KMS-11 (cell line): ENCODE measurements at regions not wholly inside any gene's neighbourhood (a gene's known extent, or its start where the extent isn't known, plus 50 kb on each side); places are given as distances from the start of the nearest gene placed in this dataset.

Experiments used
- H2AFZ ChIP-seq: fragments of 200-600 bp; sonication (generic); 2 replicates; pipeline ENCODE4 v1.6.1; 2016; ENCODE audit warnings: antibody characterized with exemption, mixed run types, low read depth
- H3K27ac ChIP-seq: fragments of 200-600 bp; sonication (generic); 2 replicates; pipeline ENCODE4 v1.6.1; 2016; ENCODE audit warnings: mild to moderate bottlenecking, mixed run types
- H3K27me3 ChIP-seq: fragments of 200-600 bp; sonication (generic); 2 replicates; pipeline ENCODE4 v1.6.1; 2017; ENCODE audit warnings: mild to moderate bottlenecking, low read depth, mixed run types, moderate library complexity; ENCODE audit not compliant: insufficient read depth
- H3K36me3 ChIP-seq: fragments of 200-600 bp; sonication (generic); 2 replicates; pipeline ENCODE4 v1.6.1; 2017; ENCODE audit warnings: mild to moderate bottlenecking, mixed run types; ENCODE audit not compliant: insufficient read depth
- H3K4me1 ChIP-seq: fragments of 200-600 bp; sonication (generic); 2 replicates; pipeline ENCODE4 v1.6.1; 2016; ENCODE audit warnings: mild to moderate bottlenecking, low read depth, mixed run types; ENCODE audit not compliant: poor library complexity, severe bottlenecking
- H3K4me2 ChIP-seq: fragments of 200-600 bp; sonication (generic); 2 replicates; pipeline ENCODE4 v1.7.0; 2016; ENCODE audit warnings: mild to moderate bottlenecking, mixed run types
- H3K4me3 ChIP-seq: fragments of 200-600 bp; sonication (generic); IDR thresholded peaks from 2 replicates; pipeline ENCODE4 v1.6.1; 2017; ENCODE audit warnings: low read depth, low read length, mixed read lengths; ENCODE audit not compliant: insufficient read depth
- H3K79me2 ChIP-seq: fragments of 200-600 bp; sonication (generic); 2 replicates; pipeline ENCODE4 v1.6.1; 2016; ENCODE audit warnings: low read depth, mixed run types; ENCODE audit not compliant: insufficient read depth
- H3K9ac ChIP-seq: fragments of 200-600 bp; sonication (generic); 2 replicates; pipeline ENCODE4 v1.6.1; 2016; ENCODE audit warnings: mild to moderate bottlenecking, mixed run types
- H4K20me1 ChIP-seq: fragments of 200-600 bp; sonication (generic); 2 replicates; pipeline ENCODE4 v1.6.1; 2016; ENCODE audit warnings: mild to moderate bottlenecking, mixed run types; ENCODE audit not compliant: insufficient read depth
- CTCF ChIP-seq: fragments of 200-600 bp; sonication (generic); conservative IDR thresholded peaks from 2 replicates; pipeline ENCODE4 v1.6.1; 2017; ENCODE audit warnings: low read depth, mild to moderate bottlenecking, antibody characterized with exemption, low read length, moderate library complexity, mixed read lengths

- Histone ChIP-seq H2AFZ (no peak overlapping the region), H3K79me2 (no peaks in the 10 kb centered on the region), H3K4me2 (no peak overlapping the region), H3K27ac (no peak overlapping the region), H3K4me1 (no peaks in the 10 kb centered on the region), H3K27me3 (peaks cover 6% of the 10 kb centered on the region; the same call in 1 of the 2 replicates), H3K9ac (no peak overlapping the region), H3K36me3 (no peaks in the 10 kb centered on the region), H4K20me1 (no peaks in the 10 kb centered on the region), H3K4me3 (no peak overlapping the region)
- TF ChIP-seq CTCF: no peak
These were observed 92.3 kb upstream of the ANO1 start for GRCh38 chr11:69985641-69986439.

- H3K4me2 ChIP-seq: no peak overlapping the region
These were observed 91.7 kb upstream of the ANO1 start for GRCh38 chr11:69986440-69986787.

GRCh38 chr11:69986830-69987229 is 91.3 kb upstream of the ANO1 start:
- Histone ChIP-seq H3K4me3 (no peak overlapping the region), H3K27ac (no peak overlapping the region), H3K4me2 (no peak overlapping the region), H3K36me3 (no peaks in the 10 kb centered on the region), H2AFZ (no peak overlapping the region), H4K20me1 (no peaks in the 10 kb centered on the region), H3K4me1 (no peaks in the 10 kb centered on the region), H3K79me2 (no peaks in the 10 kb centered on the region), H3K9ac (no peak overlapping the region), H3K27me3 (peaks cover 6% of the 10 kb centered on the region; the same call in 1 of the 2 replicates)
- no peak for TF ChIP-seq CTCF

More at GRCh38 chr11:69986440-69986787, 91.7 kb upstream of the ANO1 start:
- H3K4me3 ChIP-seq: no peak overlapping the region
- H3K27ac ChIP-seq: no peak overlapping the region
- H3K4me1 ChIP-seq: no peaks in the 10 kb centered on the region
- H3K9ac ChIP-seq: no peak overlapping the region
- H3K36me3 ChIP-seq: no peaks in the 10 kb centered on the region
- no peaks in the 10 kb centered on the region for H4K20me1 ChIP-seq
- no peaks in the 10 kb centered on the region for H3K79me2 ChIP-seq
- peaks cover 6% of the 10 kb centered on the region; the same call in 1 of the 2 replicates for H3K27me3 ChIP-seq
- TF ChIP-seq CTCF: no peak
- no peak overlapping the region for H2AFZ ChIP-seq

- Histone ChIP-seq H3K9ac (no peak overlapping the region), H4K20me1 (no peaks in the 10 kb centered on the region), H3K4me3 (no peak overlapping the region), H2AFZ (no peak overlapping the region), H3K27ac (no peak overlapping the region), H3K4me2 (no peak overlapping the region), H3K36me3 (no peaks in the 10 kb centered on the region), H3K27me3 (no peaks in the 10 kb centered on the region; the same call in 1 of the 2 replicates), H3K79me2 (no peaks in the 10 kb centered on the region), H3K4me1 (no peaks in the 10 kb centered on the region)
- no peak for TF ChIP-seq CTCF
These were observed 86.1 kb upstream of the ANO1 start for GRCh38 chr11:69992026-69992425.
